ENCODE measurements at regions not wholly inside any gene's neighbourhood (a gene's known extent, or its start where the extent isn't known, plus 50 kb on each side); places are given as distances from the start of the nearest gene placed in this dataset.

DNA sequence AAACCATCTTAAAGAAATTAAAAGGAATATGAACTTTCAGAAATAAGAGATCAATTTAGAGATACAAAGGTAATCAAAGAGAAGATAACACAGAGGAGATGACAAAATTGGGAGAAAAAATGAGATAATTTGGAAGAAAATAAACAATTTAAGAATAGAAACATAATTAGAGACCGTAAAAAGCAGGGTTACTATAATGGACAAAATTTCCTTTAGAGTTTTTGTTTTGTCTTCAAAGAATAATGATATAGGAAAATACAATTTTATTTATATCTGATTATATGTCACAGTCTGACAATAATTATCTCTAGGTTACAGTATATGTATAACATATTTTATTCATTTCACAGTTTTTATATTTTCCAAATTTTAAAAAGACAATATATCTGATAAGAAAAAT is 716.4 kb upstream of the ZNF804A start:
- Mint-ChIP-seq H3K27ac (no peak overlapping the region), H3K36me3 (ENCODE audit: low read depth) (no peaks in the 10 kb centered on the region), H3K4me3 (no peak overlapping the region), H3K27me3 (ENCODE audit: insufficient read depth, low read depth, poor library complexity) (no peaks in the 10 kb centered on the region), H3K9me3 (no peaks in the 10 kb centered on the region; the same call in 2 of the 3 replicates), H3K4me1 (no peaks in the 10 kb centered on the region)
- DNase-seq (ENCODE audit: low spot score), result no peak
- H3K36me3 ChIP-seq (ENCODE audit: insufficient read depth), result no peaks in the 10 kb centered on the region
- no peaks in the 10 kb centered on the region for H4K20me1 ChIP-seq (replicated peaks; ENCODE audit: insufficient read depth)
- no peak overlapping the region for H3K27ac ChIP-seq (ENCODE audit: low read depth)
- no peak for ATAC-seq
- no peak overlapping the region for H3K4me3 ChIP-seq
- no peak for TF ChIP-seq ZNF331 (CRISPR knock-in tag; IDR thresholded peaks at IDR 0.05; ENCODE audit: low read depth)
- TF ChIP-seq CTCF (conservative IDR thresholded peaks at IDR 0.05; ENCODE audit: low read depth in 2 of 2), result no peak
- no peaks in the 10 kb centered on the region for H3K79me2 ChIP-seq (replicated peaks; ENCODE audit: insufficient read depth)
- H2AFZ ChIP-seq, result no peak overlapping the region
- no peaks in the 10 kb centered on the region for H3F3A ChIP-seq (replicated peaks; ENCODE audit: low read depth)
- no peaks in the 10 kb centered on the region for H3K4me1 ChIP-seq (ENCODE audit: insufficient read depth)
- no peak overlapping the region for H3K4me2 ChIP-seq
- no peaks in the 10 kb centered on the region for H3K9me2 ChIP-seq (ENCODE audit: insufficient read depth)
- no peaks in the 10 kb centered on the region for H3K27me3 ChIP-seq (ENCODE audit: insufficient read depth)

DNA sequence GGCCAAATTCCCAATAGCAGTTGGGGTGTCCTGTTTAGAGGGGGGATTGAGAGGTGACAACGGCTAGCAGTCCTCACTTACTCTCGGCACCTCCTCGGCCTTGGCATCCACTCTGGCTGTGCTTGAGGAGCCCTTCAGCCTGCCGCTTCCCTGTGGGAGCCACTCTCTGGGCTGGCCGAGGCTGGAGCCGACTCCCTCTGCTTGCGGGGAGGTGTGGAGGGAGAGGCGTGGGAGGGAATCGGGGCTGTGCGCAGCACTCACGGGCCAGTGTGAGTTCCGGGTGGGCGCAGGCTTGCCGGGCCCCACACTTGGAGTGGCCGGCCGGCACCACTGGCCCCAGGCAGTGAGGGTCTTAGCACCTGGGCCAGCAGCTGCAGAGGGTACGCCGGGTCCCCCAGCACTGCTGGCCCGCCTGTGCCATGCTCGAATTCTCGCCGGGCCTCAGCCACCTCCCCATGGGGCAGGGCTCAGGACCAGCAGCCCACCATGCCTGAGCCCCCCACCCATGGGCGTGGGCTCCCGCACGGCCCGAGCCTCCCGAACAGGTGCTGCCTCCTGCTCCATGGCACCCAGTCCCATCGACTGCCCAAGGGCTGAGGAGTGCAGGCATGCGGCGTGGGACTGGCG is 705.9 kb upstream of the ZNF804A start:
- TF ChIP-seq ZNF462 (CRISPR knock-in tag; IDR thresholded peaks at IDR 0.05) (no peak), POLR2AphosphoS5 (IDR thresholded peaks at IDR 0.05; ENCODE audit: low read depth) (no peak), NANOG (IDR thresholded peaks at IDR 0.05; ENCODE audit: borderline replicate concordance) (no peak), JUNB (IDR thresholded peaks at IDR 0.05; ENCODE audit: unreplicated experiment) (no peak)
- no peaks in the 10 kb centered on the region for H3K27me3 ChIP-seq (ENCODE audit: insufficient read depth)
- no peaks in the 10 kb centered on the region for H4K20me1 ChIP-seq (replicated peaks; ENCODE audit: insufficient read depth)
- ATAC-seq (no peak), DNase-seq (ENCODE audit: low spot score) (no peak)
- Mint-ChIP-seq H3K9me3 (peaks cover 21% of the 10 kb centered on the region), H3K27me3 (ENCODE audit: insufficient read depth, low read depth, poor library complexity) (no peaks in the 10 kb centered on the region), H3K36me3 (ENCODE audit: low read depth) (peaks cover 11% of the 10 kb centered on the region; the same call in 2 of the 3 replicates), H3K4me1 (peaks cover 3% of the 10 kb centered on the region; the same call in 2 of the 3 replicates), H3K4me3 (no peak overlapping the region), H3K27ac (no peak overlapping the region)
- H3K27ac ChIP-seq (ENCODE audit: low read depth), result no peak overlapping the region
- no peaks in the 10 kb centered on the region for H3K4me1 ChIP-seq (ENCODE audit: insufficient read depth)
- peaks cover 5% of the 10 kb centered on the region; the same call in 1 of the 2 replicates for H3K9me2 ChIP-seq (ENCODE audit: insufficient read depth)
- H3F3A ChIP-seq (replicated peaks; ENCODE audit: low read depth), result no peaks in the 10 kb centered on the region
- no peak overlapping the region for H3K4me3 ChIP-seq
- no peaks in the 10 kb centered on the region for H3K79me2 ChIP-seq (replicated peaks; ENCODE audit: insufficient read depth)
- no peaks in the 10 kb centered on the region for H3K36me3 ChIP-seq (ENCODE audit: insufficient read depth)
- H2AFZ ChIP-seq, result no peak overlapping the region
- no peak overlapping the region for H3K4me2 ChIP-seq

All from GM23338 (cell line).